ENCODE measurements at regions not wholly inside any gene's neighbourhood (a gene's known extent, or its start where the extent isn't known, plus 50 kb on each side); places are given as distances from the start of the nearest gene placed in this dataset.
"Not testable (repeated sequence)": the region's sequence is repeated elsewhere in the genome, so short reads cannot be mapped to it uniquely, and the experiment has no call there.

DNA sequence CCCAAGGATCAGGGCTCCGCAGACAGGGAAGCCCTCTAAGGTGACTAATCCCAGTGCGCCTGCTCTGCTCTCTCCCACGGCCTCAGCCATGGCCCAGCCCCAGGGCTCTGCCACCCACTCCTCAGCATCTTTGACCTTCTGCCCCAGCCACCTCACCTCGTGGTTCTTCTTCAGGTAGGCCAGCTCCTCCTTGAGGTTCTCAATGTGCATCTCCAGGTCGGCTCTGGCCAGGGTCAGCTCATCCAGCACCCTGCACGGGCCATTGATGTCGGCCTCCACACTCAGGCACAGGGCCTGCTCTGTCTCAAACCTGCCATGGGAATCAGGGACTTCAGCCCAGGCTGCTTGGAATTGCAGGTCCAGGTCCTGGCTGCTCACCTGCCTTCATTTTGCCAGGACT lies 128.4 kb downstream of the TNFRSF13B start:
- not testable (repeated sequence) for DNase-seq (ENCODE audit: low read depth in 2 of 2)

DNA sequence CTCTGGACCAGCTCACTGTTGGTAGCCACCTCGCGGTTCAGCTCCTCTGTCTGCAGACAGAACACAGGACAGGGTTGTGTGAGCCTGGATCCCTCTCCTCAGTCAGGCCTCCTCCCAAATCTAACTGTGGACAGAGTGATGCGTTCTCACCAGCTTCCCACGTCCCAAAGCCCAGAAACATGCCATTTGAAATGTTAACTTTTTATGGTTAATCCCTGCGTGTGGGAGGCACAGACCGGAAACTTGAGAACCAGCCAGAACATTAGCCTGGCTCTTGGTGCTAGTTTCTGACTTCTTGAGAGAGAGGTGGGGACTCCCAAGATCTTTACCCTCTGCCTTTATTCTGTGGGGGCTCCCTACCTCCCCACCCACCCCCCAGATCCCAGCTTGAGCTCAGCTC lies 129.6 kb downstream of the TNFRSF13B start:
- not testable (repeated sequence) for DNase-seq (ENCODE audit: low read depth in 2 of 2)

DNA sequence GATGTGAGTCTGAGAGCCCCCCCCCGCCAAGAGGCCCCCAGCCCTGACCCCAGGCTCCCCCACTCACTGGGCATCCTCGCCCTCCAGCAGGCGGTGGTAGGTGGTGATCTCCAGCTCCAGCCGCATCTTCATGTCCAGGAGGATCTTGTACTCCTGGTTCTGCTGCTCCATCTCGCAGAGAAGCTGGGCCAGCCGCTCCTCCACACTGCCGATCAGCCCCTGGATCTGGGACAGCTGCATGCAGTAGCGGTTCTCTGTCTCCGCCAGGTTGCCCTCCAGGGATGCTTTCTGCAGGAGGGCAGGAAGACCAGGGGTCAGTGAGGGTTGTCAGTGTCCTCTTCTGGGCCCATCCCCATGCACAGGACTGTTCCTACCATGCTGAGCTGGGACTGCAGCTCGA lies 130.0 kb downstream of the TNFRSF13B start:
- DNase-seq (ENCODE audit: low read depth in 2 of 2) = not testable (repeated sequence)

DNA sequence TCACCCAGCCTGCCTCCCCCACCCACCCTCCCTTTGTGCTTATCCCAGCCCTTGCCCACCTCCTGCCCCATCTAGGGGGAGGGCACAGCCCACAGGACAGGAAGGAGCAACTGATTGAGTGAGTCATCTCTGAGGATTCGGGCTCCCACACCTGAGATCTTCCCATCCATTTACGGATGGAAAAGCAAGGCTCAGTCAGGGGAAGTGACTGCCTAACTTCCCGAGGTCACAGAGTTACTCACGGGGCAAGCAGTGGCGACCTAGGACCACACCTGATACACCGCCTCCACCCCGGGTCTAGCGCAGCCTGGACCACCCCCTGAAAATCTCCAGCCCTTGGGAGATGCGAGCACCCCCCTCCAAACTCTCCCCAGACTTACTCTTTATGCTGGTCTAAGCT lies 131.7 kb downstream of the TNFRSF13B start:
- not testable (repeated sequence) for DNase-seq (ENCODE audit: low read depth in 2 of 2)

DNA sequence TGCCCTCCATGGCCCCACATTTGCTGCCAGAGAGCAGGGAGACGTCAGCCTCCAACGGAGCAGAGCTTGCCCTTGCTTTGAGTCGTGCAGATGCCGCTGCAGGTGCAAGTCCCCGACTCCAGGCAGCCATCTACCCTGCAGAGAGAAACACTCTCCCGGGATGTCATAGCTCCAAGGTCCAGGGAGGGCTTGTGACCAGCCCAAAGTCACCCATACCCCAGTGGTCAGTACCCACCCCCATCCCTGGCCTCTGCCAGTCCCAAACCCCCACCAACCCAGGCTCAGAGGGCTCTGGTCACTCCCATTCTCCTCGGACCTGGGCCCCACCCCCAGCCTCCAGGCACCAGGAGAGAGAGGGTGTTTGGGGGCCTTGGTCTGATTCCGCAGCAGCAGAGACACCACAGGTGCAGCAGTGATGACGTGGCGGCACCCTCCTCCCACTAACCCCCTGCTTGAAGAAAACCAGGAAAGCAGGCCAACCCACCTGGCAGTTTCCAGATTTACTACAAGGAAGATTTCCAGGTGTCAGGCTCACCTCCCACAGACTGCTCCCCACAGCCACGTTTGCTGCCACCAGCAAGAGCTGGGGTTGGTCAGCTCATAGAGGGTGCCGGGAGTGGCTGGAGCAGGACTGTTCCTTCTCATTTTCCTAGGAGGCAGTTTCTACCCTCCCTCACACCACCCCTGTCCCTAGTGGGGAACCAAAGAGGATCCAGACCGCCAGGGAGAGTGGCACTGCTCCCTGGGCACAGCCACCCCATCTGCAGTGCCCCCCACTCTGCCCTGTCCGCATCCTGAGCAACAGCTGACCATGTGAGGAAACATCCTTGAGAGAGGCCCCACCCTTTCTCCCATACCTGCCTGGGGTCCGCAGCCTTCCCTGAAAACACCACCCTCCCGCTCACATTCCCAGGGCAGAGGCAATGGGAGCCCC lies 132.4 kb downstream of the TNFRSF13B start:
- not testable (repeated sequence) for DNase-seq (ENCODE audit: low read depth in 2 of 2)

DNA sequence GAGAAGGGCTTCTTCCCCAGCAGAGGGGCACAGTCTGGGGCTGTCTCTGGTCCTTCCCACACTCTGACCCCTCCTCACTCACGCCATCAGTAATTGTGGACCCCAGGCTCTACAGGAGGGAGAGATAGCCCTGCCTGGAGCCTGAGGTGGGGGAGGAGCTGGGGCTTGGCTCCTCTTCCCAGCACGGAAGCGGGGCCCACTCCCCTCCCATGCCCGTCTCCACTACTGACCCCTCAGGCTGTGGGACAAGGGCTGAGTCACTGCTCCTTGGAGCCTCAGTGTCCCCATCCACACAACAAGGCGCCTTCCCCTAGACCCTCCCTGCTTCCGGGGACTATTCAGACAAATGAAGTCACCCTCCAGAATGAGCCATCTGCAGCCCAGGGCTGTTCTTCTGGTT lies 133.1 kb downstream of the TNFRSF13B start:
- not testable (repeated sequence) for DNase-seq (ENCODE audit: low read depth in 2 of 2)

DNA sequence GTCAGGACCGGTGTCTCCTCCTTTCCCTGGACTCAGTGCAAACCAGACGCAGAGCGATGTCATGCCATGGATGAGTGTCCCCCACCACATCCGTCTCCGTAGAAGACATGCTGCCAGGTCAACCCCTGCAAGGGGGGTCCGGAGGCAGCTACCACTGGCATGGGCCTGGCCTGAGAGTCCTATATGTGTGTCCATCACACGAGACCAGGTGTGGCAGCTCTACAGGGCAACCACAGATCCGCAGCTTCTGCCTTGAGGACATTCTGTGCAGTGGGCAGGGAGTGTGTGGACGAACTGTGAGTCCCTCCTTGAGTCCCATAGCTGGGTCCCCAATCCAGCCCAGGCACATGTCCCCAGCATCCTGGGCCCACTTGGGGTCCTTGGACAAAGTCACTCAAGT lies 133.6 kb downstream of the TNFRSF13B start:
- DNase-seq (ENCODE audit: low read depth in 2 of 2) = not testable (repeated sequence)

DNA sequence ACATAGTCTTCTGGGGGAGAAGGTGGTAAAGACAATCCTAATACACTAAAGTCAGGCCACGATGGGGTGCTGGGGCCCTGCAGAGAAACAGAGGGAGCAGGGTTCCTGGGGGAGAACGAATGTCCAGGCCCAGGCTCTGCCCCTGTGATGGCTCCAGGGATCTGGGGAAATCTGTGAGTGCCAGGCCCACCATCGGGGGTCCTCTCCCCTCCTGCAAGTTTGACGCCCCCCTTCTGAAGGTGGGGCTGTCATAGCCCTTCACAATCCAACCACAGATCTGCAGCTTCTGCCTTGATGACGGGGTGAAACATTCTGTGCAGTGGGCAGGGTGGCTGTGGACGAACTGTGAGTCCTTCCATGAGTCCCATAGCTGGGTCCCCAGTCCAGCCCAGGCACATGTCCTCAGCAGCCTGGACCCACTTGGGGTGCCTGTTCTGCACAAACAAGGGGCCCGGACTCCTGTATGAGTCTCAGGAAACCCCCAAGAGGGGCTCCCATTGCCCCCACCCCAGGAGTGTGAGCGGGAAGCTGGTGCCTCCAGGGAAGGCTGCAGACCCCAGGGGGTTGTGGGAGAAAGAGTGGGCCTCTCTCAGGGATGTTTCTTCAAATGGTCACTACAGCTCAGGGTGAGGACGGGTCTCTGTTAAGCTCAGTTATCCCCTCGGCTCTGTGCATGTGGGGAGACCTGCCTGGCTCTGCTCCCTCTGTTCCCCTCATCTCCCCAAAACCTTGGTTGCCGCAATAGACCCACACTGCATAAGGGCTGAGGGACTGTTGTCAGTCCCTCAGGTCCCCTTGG lies 134.3 kb downstream of the TNFRSF13B start:
- DNase-seq (ENCODE audit: low read depth in 2 of 2) = not testable (repeated sequence)

DNA sequence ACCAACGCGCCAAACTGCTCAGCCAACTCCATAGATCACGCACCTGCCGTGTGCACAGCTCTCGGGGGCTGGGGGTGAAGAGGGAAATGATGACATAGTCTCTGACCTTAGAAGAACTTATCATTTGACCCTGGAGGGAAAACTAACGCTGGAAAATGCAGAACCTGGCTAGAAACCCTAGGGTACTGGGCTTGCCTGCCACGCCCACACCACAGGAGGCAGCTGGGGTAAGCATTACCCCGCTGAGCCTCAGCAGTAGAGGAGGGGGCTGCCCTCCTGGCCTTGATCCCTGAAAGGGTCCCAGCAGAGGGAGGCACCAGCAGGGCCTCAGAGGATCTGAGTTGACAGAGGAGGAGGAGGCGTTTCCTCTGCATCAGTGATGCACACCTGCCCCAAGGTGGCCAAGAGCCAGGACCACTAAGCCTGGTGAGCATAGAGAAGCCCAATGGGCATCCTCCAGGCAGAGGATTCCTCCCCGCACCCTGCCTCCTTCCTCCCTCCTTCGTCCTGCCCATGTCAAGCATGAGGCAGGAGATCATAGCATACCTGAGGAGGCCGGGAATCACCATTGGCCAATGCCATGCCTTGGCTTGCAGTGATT lies 135.5 kb downstream of the TNFRSF13B start:
- not testable (repeated sequence) for DNase-seq (ENCODE audit: low read depth in 2 of 2)

DNA sequence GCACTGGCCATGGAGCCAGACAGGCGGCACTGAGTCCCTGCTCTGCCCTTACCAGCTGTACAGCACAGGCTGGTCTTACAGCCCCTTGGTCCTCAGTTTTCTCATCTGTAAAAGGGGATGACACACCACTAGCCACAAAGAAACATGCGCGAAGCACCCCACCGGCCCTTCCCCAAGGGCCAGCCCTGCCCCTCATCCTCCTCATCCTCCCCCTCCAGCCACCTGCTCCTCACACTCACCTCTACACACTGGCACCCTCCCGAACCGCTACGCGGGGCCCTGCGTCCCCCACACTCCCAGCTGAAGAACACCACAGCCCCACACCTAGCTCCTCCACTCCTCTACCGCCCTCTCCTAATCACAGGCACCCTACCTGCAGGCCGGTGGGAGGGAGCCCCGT lies 138.4 kb downstream of the TNFRSF13B start:
- not testable (repeated sequence) for DNase-seq (ENCODE audit: low read depth in 2 of 2)

DNA sequence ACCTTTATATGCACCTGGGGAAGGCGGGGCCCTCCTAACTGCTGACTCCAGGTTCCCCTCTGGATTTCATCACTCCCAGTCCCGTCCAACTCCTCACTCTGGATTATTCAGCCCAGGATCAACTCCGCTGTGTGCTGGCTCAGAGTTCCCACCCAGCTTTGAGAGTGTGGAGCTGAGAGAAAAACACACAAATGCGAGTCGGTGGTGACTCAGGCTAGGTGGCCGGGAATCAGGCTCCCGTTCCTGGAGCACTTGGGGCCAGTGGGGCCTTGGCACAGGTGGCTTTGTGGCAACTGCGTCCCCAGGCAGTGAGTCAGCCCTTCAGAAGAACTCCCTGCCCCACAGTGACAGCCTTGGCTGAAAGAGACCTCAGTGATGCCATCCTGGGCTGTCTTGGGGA lies 139.1 kb downstream of the TNFRSF13B start:
- not testable (repeated sequence) for DNase-seq (ENCODE audit: low read depth in 2 of 2)

DNA sequence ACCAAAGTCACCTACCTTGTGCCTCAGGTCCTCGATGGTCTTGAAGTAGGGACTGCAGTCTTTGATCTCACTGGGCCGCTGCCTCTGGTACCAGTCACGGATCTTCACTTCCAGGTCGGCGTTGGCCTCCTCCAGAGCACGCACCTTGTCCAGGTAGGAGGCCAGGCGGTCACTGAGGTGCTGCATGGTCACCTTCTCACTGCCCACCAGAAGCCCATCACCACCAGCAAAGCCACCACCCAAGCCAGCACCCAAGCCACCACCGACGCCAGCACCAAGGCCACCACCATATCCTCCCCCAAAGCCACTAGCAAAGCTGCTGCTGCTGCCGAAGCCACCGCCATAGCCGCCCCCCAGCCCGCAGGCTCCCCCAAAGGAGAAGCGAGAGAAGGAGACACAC lies 139.7 kb downstream of the TNFRSF13B start:
- not testable (repeated sequence) for DNase-seq (ENCODE audit: low read depth in 2 of 2)

DNA sequence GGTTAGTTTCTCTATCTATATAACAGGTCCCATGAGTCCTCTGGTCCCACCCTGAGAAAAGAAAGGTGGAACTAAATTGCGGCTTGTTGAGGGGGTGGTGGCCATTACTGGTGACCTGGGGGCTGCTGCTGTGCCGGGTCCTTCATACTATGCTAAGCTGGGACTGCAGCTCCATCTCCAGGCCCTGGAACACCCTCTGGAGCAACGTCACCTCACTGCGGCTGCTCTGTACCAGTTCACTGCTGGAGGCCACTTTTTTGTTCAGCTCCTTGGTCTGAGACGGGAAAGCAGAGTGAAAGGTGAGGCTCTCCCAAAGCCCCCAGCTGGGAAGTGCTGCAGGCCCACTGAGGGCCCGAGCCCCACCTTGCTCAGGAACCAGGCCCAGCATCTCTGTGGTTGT lies 140.7 kb downstream of the CCDC144A start:
- not testable (repeated sequence) for DNase-seq (ENCODE audit: low read depth in 2 of 2)

DNA sequence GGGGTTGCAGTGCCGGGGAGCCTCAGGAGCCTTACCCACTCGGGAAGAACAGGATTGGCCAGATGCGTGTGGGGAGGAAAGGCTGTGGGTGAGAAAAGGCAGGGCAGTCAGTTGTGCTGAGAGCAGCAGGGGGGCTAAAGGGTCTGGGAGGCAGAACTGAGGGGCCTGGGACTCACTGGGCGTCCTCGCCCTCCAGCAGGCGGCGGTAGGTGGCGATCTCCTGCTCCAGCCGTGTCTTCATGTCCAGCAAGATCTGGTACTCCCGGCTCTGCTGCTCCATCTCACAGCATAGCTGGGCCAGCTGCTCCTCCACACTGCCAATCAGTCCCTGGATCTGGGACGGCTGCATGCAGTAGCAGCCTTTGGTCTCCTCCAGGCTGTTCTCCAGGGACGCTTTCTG lies 140.2 kb downstream of the CCDC144A start:
- DNase-seq (ENCODE audit: low read depth in 2 of 2) = not testable (repeated sequence)
